Loucy (cell line): ENCODE measurements at regions not wholly inside any gene's neighbourhood (a gene's known extent, or its start where the extent isn't known, plus 50 kb on each side); places are given as distances from the start of the nearest gene placed in this dataset.

Source experiments
- H2AFZ ChIP-seq: fragments of 200-600 bp; sonication (generic); 2 replicates; pipeline ENCODE4 v1.6.0; 2016; ENCODE audit warnings: antibody characterized with exemption, mild to moderate bottlenecking, low read length, moderate library complexity
- H3F3A ChIP-seq: fragments of 200-600 bp; 2 replicates; pipeline ENCODE4 v1.6.0; 2016; ENCODE audit warnings: antibody characterized with exemption, low read depth, mild to moderate bottlenecking
- H3K27me3 ChIP-seq: fragments of 200-600 bp; sonication (generic); 2 replicates; pipeline ENCODE4 v1.6.1; 2014; ENCODE audit warnings: low read length, mild to moderate bottlenecking; ENCODE audit not compliant: insufficient read depth, poor library complexity, severe bottlenecking
- H3K36me3 ChIP-seq: fragments of 200-600 bp; sonication (generic); 2 replicates; pipeline ENCODE4 v1.6.1; 2016; ENCODE audit warnings: low read length; ENCODE audit not compliant: insufficient read depth
- H3K4me1 ChIP-seq: fragments of 200-600 bp; sonication (generic); 2 replicates; pipeline ENCODE4 v1.5.1; 2014; ENCODE audit warnings: low read length, mild to moderate bottlenecking; ENCODE audit not compliant: insufficient read depth, poor library complexity, severe bottlenecking
- H3K4me2 ChIP-seq: fragments of 200-600 bp; sonication (generic); 2 replicates; pipeline ENCODE4 v1.6.0; 2014; ENCODE audit warnings: antibody characterized with exemption, low read length, low read depth, mild to moderate bottlenecking; ENCODE audit not compliant: poor library complexity, severe bottlenecking
- H3K4me3 ChIP-seq: fragments of 200-600 bp; sonication (generic); 2 replicates; pipeline ENCODE4 v1.5.1; 2014; ENCODE audit warnings: low read length, mild to moderate bottlenecking, mixed read lengths; ENCODE audit not compliant: poor library complexity, severe bottlenecking
- H3K79me2 ChIP-seq: fragments of 200-600 bp; sonication (generic); 2 replicates; pipeline ENCODE4 v1.6.1; 2014; ENCODE audit warnings: low read length; ENCODE audit not compliant: insufficient read depth
- H3K9ac ChIP-seq: fragments of 200-600 bp; sonication (generic); 2 replicates; pipeline ENCODE4 v1.6.0; 2014; ENCODE audit warnings: mild to moderate bottlenecking, low read depth, low read length, moderate library complexity; ENCODE audit not compliant: poor library complexity, severe bottlenecking
- H3K9me2 ChIP-seq: fragments of 200-600 bp; sonication (generic); replicated peaks from 2 replicates; pipeline ENCODE4 v1.6.1; 2016; ENCODE audit warnings: low read depth, low read length, mixed read lengths
- H3K9me3 ChIP-seq: fragments of 200-600 bp; sonication (generic); 2 replicates; pipeline ENCODE4 v1.6.1; 2014; ENCODE audit warnings: mild to moderate bottlenecking, antibody characterized with exemption, low read length, low read depth; ENCODE audit not compliant: insufficient read depth
- H4K20me1 ChIP-seq: fragments of 200-600 bp; sonication (generic); 2 replicates; pipeline ENCODE4 v1.6.0; 2014; ENCODE audit warnings: antibody characterized with exemption, low read length, mild to moderate bottlenecking; ENCODE audit not compliant: insufficient read depth, poor library complexity, severe bottlenecking
- EZH2phosphoT487 ChIP-seq: fragments of 200-600 bp; IDR thresholded peaks from 2 replicates; pipeline ENCODE4 v1.6.1; 2018; ENCODE audit warnings: antibody characterized with exemption, mild to moderate bottlenecking, moderate library complexity, borderline replicate concordance
- TF ChIP-seq, protein P1 (sequence below): fragments of 200-600 bp; sonication (generic); conservative IDR thresholded peaks from 2 replicates; pipeline ENCODE4 v1.5.1; 2014; ENCODE audit warnings: mild to moderate bottlenecking, antibody characterized with exemption, low read length

DNA sequence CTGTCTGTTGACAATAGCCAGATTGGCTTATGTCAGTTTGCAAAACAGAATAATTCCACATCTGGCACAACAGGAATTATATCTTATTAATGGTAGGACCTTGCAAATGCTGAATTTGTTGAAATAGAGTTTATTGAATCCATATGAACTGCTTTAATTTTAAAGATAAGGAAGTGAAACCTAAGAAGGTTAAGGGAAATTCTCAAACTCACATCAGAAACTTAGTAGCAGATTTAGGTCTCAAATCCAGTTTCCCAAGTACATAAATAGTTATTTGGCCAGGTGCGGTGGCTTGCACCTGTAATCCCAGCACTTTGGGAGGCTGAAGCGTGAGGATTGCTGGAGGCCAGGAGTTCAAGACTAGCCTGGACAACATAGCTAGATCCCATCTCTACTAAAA, 117.1 kb downstream of the HNRNPD start:
- TF ChIP-seq EZH2phosphoT487, result no peak
- TF ChIP-seq, protein P1, sequence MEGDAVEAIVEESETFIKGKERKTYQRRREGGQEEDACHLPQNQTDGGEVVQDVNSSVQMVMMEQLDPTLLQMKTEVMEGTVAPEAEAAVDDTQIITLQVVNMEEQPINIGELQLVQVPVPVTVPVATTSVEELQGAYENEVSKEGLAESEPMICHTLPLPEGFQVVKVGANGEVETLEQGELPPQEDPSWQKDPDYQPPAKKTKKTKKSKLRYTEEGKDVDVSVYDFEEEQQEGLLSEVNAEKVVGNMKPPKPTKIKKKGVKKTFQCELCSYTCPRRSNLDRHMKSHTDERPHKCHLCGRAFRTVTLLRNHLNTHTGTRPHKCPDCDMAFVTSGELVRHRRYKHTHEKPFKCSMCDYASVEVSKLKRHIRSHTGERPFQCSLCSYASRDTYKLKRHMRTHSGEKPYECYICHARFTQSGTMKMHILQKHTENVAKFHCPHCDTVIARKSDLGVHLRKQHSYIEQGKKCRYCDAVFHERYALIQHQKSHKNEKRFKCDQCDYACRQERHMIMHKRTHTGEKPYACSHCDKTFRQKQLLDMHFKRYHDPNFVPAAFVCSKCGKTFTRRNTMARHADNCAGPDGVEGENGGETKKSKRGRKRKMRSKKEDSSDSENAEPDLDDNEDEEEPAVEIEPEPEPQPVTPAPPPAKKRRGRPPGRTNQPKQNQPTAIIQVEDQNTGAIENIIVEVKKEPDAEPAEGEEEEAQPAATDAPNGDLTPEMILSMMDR, result no peak
- Histone ChIP-seq H3K4me3 (no peak overlapping the region), H3K4me2 (no peak overlapping the region), H4K20me1 (no peaks in the 10 kb centered on the region), H3K27me3 (no peaks in the 10 kb centered on the region), H3K9me3 (no peaks in the 10 kb centered on the region), H3K9me2 (no peaks in the 10 kb centered on the region), H3K9ac (no peak overlapping the region), H3K79me2 (no peaks in the 10 kb centered on the region), H2AFZ (no peak overlapping the region), H3K36me3 (no peaks in the 10 kb centered on the region), H3K4me1 (no peaks in the 10 kb centered on the region), H3F3A (no peaks in the 10 kb centered on the region)

DNA sequence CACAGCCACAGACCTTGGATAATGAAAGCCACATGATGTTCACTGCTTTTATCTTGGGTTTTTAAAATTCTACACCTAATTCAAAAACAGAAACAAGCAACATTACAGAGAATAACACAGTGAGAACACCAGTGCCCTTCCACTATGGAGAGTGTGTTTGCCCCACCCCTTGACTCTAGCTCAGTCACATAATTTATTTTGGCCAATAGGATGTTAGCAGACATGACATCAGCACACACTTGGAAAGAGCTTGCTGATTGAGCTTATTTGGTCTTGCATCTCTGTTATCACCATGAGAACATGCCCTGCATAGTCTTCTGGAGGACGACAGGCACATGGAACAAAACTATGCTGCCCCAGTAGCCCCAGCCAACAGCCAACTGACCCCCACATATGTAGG, 118.1 kb downstream of the HNRNPD start:
- no peak overlapping the region for H3K4me2 ChIP-seq
- H3K9ac ChIP-seq, result no peak overlapping the region
- no peak for TF ChIP-seq EZH2phosphoT487
- TF ChIP-seq, protein P1, result no peak
- no peak overlapping the region for H3K4me3 ChIP-seq
- H3K9me2 ChIP-seq, result no peaks in the 10 kb centered on the region
- H2AFZ ChIP-seq, result no peak overlapping the region; the same call in 1 of the 2 replicates
- H3K4me1 ChIP-seq, result no peaks in the 10 kb centered on the region
- no peaks in the 10 kb centered on the region for H3K27me3 ChIP-seq
- H3F3A ChIP-seq, result no peaks in the 10 kb centered on the region
- no peaks in the 10 kb centered on the region for H3K79me2 ChIP-seq
- H3K36me3 ChIP-seq, result no peaks in the 10 kb centered on the region
- no peaks in the 10 kb centered on the region for H4K20me1 ChIP-seq
- no peaks in the 10 kb centered on the region for H3K9me3 ChIP-seq

DNA sequence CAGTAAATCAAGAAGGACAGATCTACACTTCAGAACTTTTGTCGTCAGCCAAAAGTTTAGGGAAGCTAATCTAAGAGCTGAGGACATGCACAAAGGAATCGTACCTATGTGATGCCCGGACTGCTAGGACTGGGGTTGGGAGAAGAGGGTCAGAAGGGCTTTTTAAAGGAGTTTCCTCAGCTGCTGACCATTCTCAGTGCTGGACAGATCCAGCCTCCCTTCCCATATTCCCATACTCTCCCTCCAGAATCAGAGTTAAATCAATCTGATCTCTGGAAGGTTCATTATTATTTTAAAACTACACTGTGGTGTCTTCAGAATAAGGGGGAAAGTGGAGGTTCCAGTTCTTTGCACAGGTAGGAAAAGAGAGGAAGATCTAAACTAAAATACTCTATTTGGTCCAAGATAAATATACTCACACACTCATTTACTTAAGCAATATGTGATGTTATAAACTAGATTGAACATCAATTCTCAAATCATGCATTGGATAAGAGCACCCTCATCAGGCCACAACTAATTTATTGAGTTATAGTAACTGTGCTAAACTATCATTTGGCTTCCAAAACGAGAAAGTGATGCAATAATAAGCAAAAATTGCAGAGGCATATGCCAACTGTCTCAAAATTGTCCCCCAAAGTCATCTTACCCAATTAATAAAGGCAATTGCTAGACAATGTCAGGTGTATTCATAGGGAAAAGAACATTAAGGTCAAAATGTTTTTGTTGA, 124.7 kb downstream of the HNRNPD start:
- H3K27me3 ChIP-seq, result no peaks in the 10 kb centered on the region
- H3K4me1 ChIP-seq, result no peaks in the 10 kb centered on the region
- H3K36me3 ChIP-seq, result no peaks in the 10 kb centered on the region
- no peaks in the 10 kb centered on the region for H3K9me3 ChIP-seq
- no peaks in the 10 kb centered on the region for H3F3A ChIP-seq
- no peaks in the 10 kb centered on the region for H4K20me1 ChIP-seq
- no peak overlapping the region for H3K9ac ChIP-seq
- H3K4me2 ChIP-seq, result no peak overlapping the region
- H3K4me3 ChIP-seq, result no peak overlapping the region
- no peak for TF ChIP-seq EZH2phosphoT487
- TF ChIP-seq, protein P1, result no peak
- H3K79me2 ChIP-seq, result no peaks in the 10 kb centered on the region
- H2AFZ ChIP-seq, result no peak overlapping the region
- no peaks in the 10 kb centered on the region for H3K9me2 ChIP-seq
